ENCODE measurements at regions not wholly inside any gene's neighbourhood (a gene's known extent, or its start where the extent isn't known, plus 50 kb on each side); places are given as distances from the start of the nearest gene placed in this dataset.

- TF ChIP-seq, protein P1, sequence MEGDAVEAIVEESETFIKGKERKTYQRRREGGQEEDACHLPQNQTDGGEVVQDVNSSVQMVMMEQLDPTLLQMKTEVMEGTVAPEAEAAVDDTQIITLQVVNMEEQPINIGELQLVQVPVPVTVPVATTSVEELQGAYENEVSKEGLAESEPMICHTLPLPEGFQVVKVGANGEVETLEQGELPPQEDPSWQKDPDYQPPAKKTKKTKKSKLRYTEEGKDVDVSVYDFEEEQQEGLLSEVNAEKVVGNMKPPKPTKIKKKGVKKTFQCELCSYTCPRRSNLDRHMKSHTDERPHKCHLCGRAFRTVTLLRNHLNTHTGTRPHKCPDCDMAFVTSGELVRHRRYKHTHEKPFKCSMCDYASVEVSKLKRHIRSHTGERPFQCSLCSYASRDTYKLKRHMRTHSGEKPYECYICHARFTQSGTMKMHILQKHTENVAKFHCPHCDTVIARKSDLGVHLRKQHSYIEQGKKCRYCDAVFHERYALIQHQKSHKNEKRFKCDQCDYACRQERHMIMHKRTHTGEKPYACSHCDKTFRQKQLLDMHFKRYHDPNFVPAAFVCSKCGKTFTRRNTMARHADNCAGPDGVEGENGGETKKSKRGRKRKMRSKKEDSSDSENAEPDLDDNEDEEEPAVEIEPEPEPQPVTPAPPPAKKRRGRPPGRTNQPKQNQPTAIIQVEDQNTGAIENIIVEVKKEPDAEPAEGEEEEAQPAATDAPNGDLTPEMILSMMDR (IDR thresholded peaks at IDR 0.05): no peak
- TF ChIP-seq POLR2A (IDR thresholded peaks at IDR 0.05): no peak
Measured at GRCh38 chr2:11969774-11970173, 223.3 kb downstream of the LPIN1 start.
